ENCODE measurements at regions not wholly inside any gene's neighbourhood (a gene's known extent, or its start where the extent isn't known, plus 50 kb on each side); places are given as distances from the start of the nearest gene placed in this dataset.

- TF ChIP-seq REST (IDR thresholded peaks at IDR 0.05; ENCODE audit: low read depth, low read length): no peak
- no peak for TF ChIP-seq EZH2 (IDR thresholded peaks at IDR 0.05; ENCODE audit: borderline replicate concordance, control insufficient read depth, low read depth, low read length)
- TF ChIP-seq EED (IDR thresholded peaks at IDR 0.05; ENCODE audit: low read depth): peak; percentile 95
- peak; percentile 18; the same call in 1 of the 2 replicates for TF ChIP-seq ZNF207 (IDR thresholded peaks at IDR 0.05; ENCODE audit: borderline replicate concordance)
- TF ChIP-seq YY1 (IDR thresholded peaks at IDR 0.05; ENCODE audit: low read depth, low read length): peak; percentile 72
- no peak; the same call in 1 of the 2 replicates for TF ChIP-seq TARDBP (IDR thresholded peaks at IDR 0.05; ENCODE audit: borderline replicate concordance)
- TF ChIP-seq ETV6 (conservative IDR thresholded peaks at IDR 0.05 in 1 of 2, IDR thresholded peaks at IDR 0.05 in 1 of 2; ENCODE audit: borderline replicate concordance in 1 of 2, low read depth in 1 of 2): peak in 1 of 2 experiments; percentile 94; a peak in 2 of 4 replicates
- no peak for TF ChIP-seq NRF1 (conservative IDR thresholded peaks at IDR 0.05; ENCODE audit: low read depth, low read length)
- TF ChIP-seq SPI1 (IDR thresholded peaks at IDR 0.05; ENCODE audit: borderline replicate concordance, insufficient read depth, low read depth, low read length): peak; percentile 98
- TF ChIP-seq SMC3 (IDR thresholded peaks at IDR 0.05; ENCODE audit: borderline replicate concordance, low read length): no peak; the same call in 1 of the 2 replicates
- no peak for TF ChIP-seq CREB1 (IDR thresholded peaks at IDR 0.05; ENCODE audit: low read depth)
- TF ChIP-seq RBBP5 (conservative IDR thresholded peaks at IDR 0.05): no peak
- peak; percentile 52; the same call in 1 of the 2 replicates for TF ChIP-seq TCF7 (IDR thresholded peaks at IDR 0.05; ENCODE audit: borderline replicate concordance)
- no peak for TF ChIP-seq MYC (IDR thresholded peaks at IDR 0.05; ENCODE audit: insufficient read depth, insufficient read length, insufficient replicate concordance, low read length, severe bottlenecking)
These were observed 96.3 kb upstream of the ENPP6 start (continued) for GRCh38 chr4:184313702-184314659.
